Peyer's patch (tissue), 4 donors: ENCODE measurements at regions not wholly inside any gene's neighbourhood (a gene's known extent, or its start where the extent isn't known, plus 50 kb on each side); places are given as distances from the start of the nearest gene placed in this dataset.

Experiments used
- DNase-seq, 3 donors: peaks; one replicate each; pipeline ENCODE4 v3.0.0-alpha.2; 2017 to 2019
- H3K27ac ChIP-seq, 4 donors: fragments of 200-600 bp; sonication (generic); one replicate each; pipeline ENCODE4 v1.5.1; 2016 to 2019
- H3K27me3 ChIP-seq, 2 donors: fragments of 200-600 bp; sonication (generic); one replicate each; pipeline ENCODE4 v1.5.1; 2019
- H3K36me3 ChIP-seq, 3 donors: fragments of 200-600 bp; sonication (generic); one replicate each; pipeline ENCODE4 v1.5.1; 2016 to 2019
- H3K4me1 ChIP-seq, 4 donors: fragments of 200-600 bp; sonication (generic); one replicate each; pipeline ENCODE4 v1.5.1; 2016 to 2019
- H3K4me3 ChIP-seq, 4 donors: fragments of 200-600 bp; sonication (generic); 1 replicate in 3 of 4; 2 replicates in 1 of 4; pipeline ENCODE4 v1.5.1; 2016 to 2019; ENCODE audit warnings: mild to moderate bottlenecking in 1 of 4
- H3K9me3 ChIP-seq, 4 donors: fragments of 200-600 bp; sonication (generic); one replicate each; pipeline ENCODE4 v1.5.1; 2016 to 2019; ENCODE audit warnings: mild to moderate bottlenecking in 1 of 4
- CTCF ChIP-seq, 6 experiments: fragments of 450-650 bp in 4 of 6; fragments of 200-600 bp in 2 of 6; sonication (generic) in 1 of 6; IDR thresholded peaks; one replicate each; pipeline ENCODE4 v1.5.1; 2017 to 2019; ENCODE audit warnings: antibody characterized with exemption in 6 of 6, mild to moderate bottlenecking in 3 of 6, moderate library complexity in 1 of 6
- POLR2A ChIP-seq, 2 donors: fragments of 450-650 bp; IDR thresholded peaks; one replicate each; pipeline ENCODE4 v1.5.1; 2017; ENCODE audit warnings: antibody characterized with exemption in 2 of 2, mild to moderate bottlenecking in 2 of 2, moderate library complexity in 2 of 2

GRCh38 chrX:67780694-67781109 is 236.9 kb downstream of the AR start:
- Histone ChIP-seq H3K27ac (peak overlapping the region in 1 of 4 donors; percentile 17), H3K4me3 (no peak overlapping the region), H3K27me3 (no peaks in the 10 kb centered on the region), H3K9me3 (no peaks in the 10 kb centered on the region), H3K4me1 (no peaks in the 10 kb centered on the region), H3K36me3 (no peaks in the 10 kb centered on the region)
- DNase-seq: peak in 1 of 3 donors; percentile 54
- TF ChIP-seq CTCF (IDR thresholded peaks at IDR 0.05) (no peak), POLR2A (IDR thresholded peaks at IDR 0.05) (no peak)

GRCh38 chrX:67781132-67781531 is 237.3 kb downstream of the AR start:
- no peak for TF ChIP-seq CTCF (IDR thresholded peaks at IDR 0.05)
- no peak for TF ChIP-seq POLR2A (IDR thresholded peaks at IDR 0.05)
- DNase-seq: no peak
- H3K27ac ChIP-seq: no peak overlapping the region

GRCh38 chrX:67784712-67785111 is 240.9 kb downstream of the AR start:
- Histone ChIP-seq H3K27me3 (no peaks in the 10 kb centered on the region), H3K36me3 (no peaks in the 10 kb centered on the region), H3K4me1 (no peaks in the 10 kb centered on the region), H3K27ac (no peak overlapping the region), H3K9me3 (no peaks in the 10 kb centered on the region), H3K4me3 (no peak overlapping the region)
- TF ChIP-seq CTCF (IDR thresholded peaks at IDR 0.05) (no peak), POLR2A (IDR thresholded peaks at IDR 0.05) (no peak)
- DNase-seq: no peak

More at GRCh38 chrX:67781132-67781531, 237.3 kb downstream of the AR start:
- Histone ChIP-seq H3K9me3 (no peaks in the 10 kb centered on the region), H3K4me1 (no peaks in the 10 kb centered on the region), H3K27me3 (no peaks in the 10 kb centered on the region), H3K36me3 (no peaks in the 10 kb centered on the region), H3K4me3 (no peak overlapping the region)

GRCh38 chrX:67787196-67787595 is 243.4 kb downstream of the AR start:
- Histone ChIP-seq H3K4me3 (no peak overlapping the region), H3K36me3 (no peaks in the 10 kb centered on the region), H3K27me3 (no peaks in the 10 kb centered on the region), H3K4me1 (no peaks in the 10 kb centered on the region), H3K9me3 (no peaks in the 10 kb centered on the region), H3K27ac (no peak overlapping the region)
- TF ChIP-seq CTCF (IDR thresholded peaks at IDR 0.05) (no peak), POLR2A (IDR thresholded peaks at IDR 0.05) (no peak)
- DNase-seq: no peak

- no peak for DNase-seq
- no peaks in the 10 kb centered on the region for H3K27me3 ChIP-seq
- no peak for TF ChIP-seq POLR2A (IDR thresholded peaks at IDR 0.05)
- no peak for TF ChIP-seq CTCF (IDR thresholded peaks at IDR 0.05)
- H3K27ac ChIP-seq: no peak overlapping the region
- H3K4me3 ChIP-seq: no peak overlapping the region
- no peaks in the 10 kb centered on the region for H3K4me1 ChIP-seq
- H3K9me3 ChIP-seq: no peaks in the 10 kb centered on the region
- H3K36me3 ChIP-seq: no peaks in the 10 kb centered on the region
Observed at GRCh38 chrX:67789536-67789935, 245.7 kb downstream of the AR start.
